ENCODE measurements at regions not wholly inside any gene's neighbourhood (a gene's known extent, or its start where the extent isn't known, plus 50 kb on each side); places are given as distances from the start of the nearest gene placed in this dataset.
"Not testable (repeated sequence)": the region's sequence is repeated elsewhere in the genome, so short reads cannot be mapped to it uniquely, and the experiment has no call there.

- FAIRE-seq = not testable (repeated sequence)
Measured at GRCh38 chr7:49100908-49101740, 176.8 kb downstream of the CDC14C start.

GRCh38 chr7:49102411-49102810, 178.1 kb downstream of the CDC14C start:
- no peak for FAIRE-seq

GRCh38 chr7:49111706-49112105, 187.4 kb downstream of the CDC14C start:
- FAIRE-seq = peak; percentile 38

GRCh38 chr7:49112222-49112621, 187.9 kb downstream of the CDC14C start:
- FAIRE-seq = no peak

GRCh38 chr7:49112647-49113046, 188.3 kb downstream of the CDC14C start:
- FAIRE-seq = no peak

- no peak for FAIRE-seq
Measured at GRCh38 chr7:49119706-49120105, 195.4 kb downstream of the CDC14C start.

GRCh38 chr7:49125246-49125645, 200.9 kb downstream of the CDC14C start:
- FAIRE-seq = no peak

- no peak for FAIRE-seq
Measured at GRCh38 chr7:49127359-49127913, 203.1 kb downstream of the CDC14C start.

GRCh38 chr7:49137978-49138377, 213.6 kb downstream of the CDC14C start:
- no peak for FAIRE-seq

- FAIRE-seq = no peak
Measured at GRCh38 chr7:49150486-49150885, 226.1 kb downstream of the CDC14C start.

GRCh38 chr7:49151146-49151545, 226.8 kb downstream of the CDC14C start:
- FAIRE-seq = no peak

GRCh38 chr7:49158321-49158720, 234.0 kb downstream of the CDC14C start:
- FAIRE-seq = no peak

- FAIRE-seq = no peak
Measured at GRCh38 chr7:49159536-49159935, 235.2 kb downstream of the CDC14C start.

GRCh38 chr7:49166441-49166840, 242.1 kb downstream of the CDC14C start:
- FAIRE-seq = no peak

GRCh38 chr7:49172639-49173038, 248.3 kb downstream of the CDC14C start:
- FAIRE-seq = no peak

- FAIRE-seq = no peak
Measured at GRCh38 chr7:49174396-49174795, 250.0 kb downstream of the CDC14C start.

GRCh38 chr7:49187543-49188268, 263.4 kb downstream of the CDC14C start:
- FAIRE-seq = no peak

- FAIRE-seq = no peak
Measured at GRCh38 chr7:49228426-49229098, 304.2 kb downstream of the CDC14C start.

GRCh38 chr7:49229246-49229645, 304.9 kb downstream of the CDC14C start:
- FAIRE-seq = no peak

GRCh38 chr7:49243521-49243920, 319.2 kb downstream of the CDC14C start:
- FAIRE-seq = no peak

GRCh38 chr7:49244543-49244942, 320.2 kb downstream of the CDC14C start:
- FAIRE-seq = no peak

GRCh38 chr7:49245062-49245461, 320.7 kb downstream of the CDC14C start:
- FAIRE-seq = no peak

- no peak for FAIRE-seq
Measured at GRCh38 chr7:49247759-49248158, 323.4 kb downstream of the CDC14C start.
